ENCODE measurements at regions not wholly inside any gene's neighbourhood (a gene's known extent, or its start where the extent isn't known, plus 50 kb on each side); places are given as distances from the start of the nearest gene placed in this dataset.

DNA sequence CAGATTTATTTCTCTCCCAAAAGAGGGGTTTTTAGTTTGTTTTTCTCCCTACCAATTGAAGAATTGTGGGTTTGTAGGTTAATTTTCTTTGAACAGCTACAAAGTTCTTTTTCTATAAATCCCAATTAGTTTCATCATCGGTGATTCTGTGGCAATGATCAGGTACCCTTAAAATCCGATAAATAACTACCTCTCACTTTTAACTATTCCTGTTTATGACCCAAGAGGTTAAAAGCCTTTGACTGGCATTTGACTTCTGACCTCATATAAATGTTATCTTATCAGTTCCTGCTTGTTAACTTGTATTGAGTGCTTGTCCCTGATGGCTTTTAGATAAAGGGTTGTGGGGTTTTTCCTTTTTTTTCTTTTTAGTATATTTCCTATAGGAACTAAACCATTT, 124.4 kb upstream of the TMEM161B start (continued):
- TF ChIP-seq EZH2 (IDR thresholded peaks at IDR 0.05; ENCODE audit: low read depth, low read length, severe bottlenecking) (no peak), SAP30 (IDR thresholded peaks at IDR 0.05; ENCODE audit: insufficient read depth, insufficient replicate concordance, low read length) (no peak), SP2 (IDR thresholded peaks at IDR 0.05; ENCODE audit: low read length) (no peak), GTF2F1 (IDR thresholded peaks at IDR 0.05; ENCODE audit: borderline replicate concordance, low read depth, low read length) (no peak)
